ENCODE measurements at regions not wholly inside any gene's neighbourhood (a gene's known extent, or its start where the extent isn't known, plus 50 kb on each side); places are given as distances from the start of the nearest gene placed in this dataset. TPM values are rescaled to one million over a fixed set of nuclear protein-coding genes. Genes with fewer than 3 reads are reported as not detected.

DNA sequence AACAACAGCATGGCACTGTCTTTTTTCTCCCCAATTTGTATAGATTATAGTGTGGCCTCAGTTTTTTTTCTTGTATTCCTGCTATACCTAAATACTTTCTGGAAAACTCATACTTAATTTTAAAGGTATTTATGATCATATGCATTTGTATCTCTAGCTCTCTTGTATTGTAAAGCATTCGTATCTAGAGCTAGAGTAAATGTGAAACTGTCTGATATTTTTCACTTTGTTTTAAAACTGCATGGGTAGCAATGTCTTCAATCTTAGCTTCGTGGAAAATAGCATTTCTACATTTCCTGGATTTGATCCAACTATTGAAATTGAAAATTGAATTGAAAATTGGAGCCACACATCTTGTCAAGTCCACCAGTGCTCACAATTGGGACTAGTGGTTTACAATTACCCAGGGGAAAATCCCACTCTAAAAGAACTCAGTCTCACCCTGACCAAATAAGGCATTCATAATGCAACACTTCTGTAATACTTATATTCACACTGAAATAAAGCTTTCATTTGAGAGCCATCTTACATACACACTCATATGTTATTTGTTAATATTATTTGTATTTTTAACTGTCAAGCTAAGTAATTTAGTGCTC is 51.3 kb upstream of the KLF6 start:
- H3K27me3 ChIP-seq (ENCODE audit: control insufficient read depth, insufficient read depth, low read length): no peaks in the 10 kb centered on the region
- no peak overlapping the region for H3K4me3 ChIP-seq (ENCODE audit: low read length)
- no peak overlapping the region for H3K9ac ChIP-seq (ENCODE audit: low read depth, low read length)
- no peak overlapping the region for H3K4me2 ChIP-seq (ENCODE audit: low read length)
- H3K36me3 ChIP-seq (ENCODE audit: insufficient read depth, low read length): no peaks in the 10 kb centered on the region
- no peaks in the 10 kb centered on the region for H3K9me3 ChIP-seq (replicated peaks; ENCODE audit: low read length)
- peaks cover 14% of the 10 kb centered on the region for H3K4me1 ChIP-seq (ENCODE audit: control insufficient read depth, insufficient read depth, low read length)

GRCh38 chr10:3835770-3836169 is 50.8 kb upstream of the KLF6 start:
- Histone ChIP-seq H3K27me3 (ENCODE audit: control insufficient read depth, insufficient read depth, low read length) (no peaks in the 10 kb centered on the region), H3K4me1 (ENCODE audit: control insufficient read depth, insufficient read depth, low read length) (peaks cover 17% of the 10 kb centered on the region), H3K9ac (ENCODE audit: low read depth, low read length) (no peak overlapping the region), H3K4me2 (ENCODE audit: low read length) (no peak overlapping the region), H3K4me3 (ENCODE audit: low read length) (no peak overlapping the region), H3K9me3 (replicated peaks; ENCODE audit: low read length) (no peaks in the 10 kb centered on the region), H3K36me3 (ENCODE audit: insufficient read depth, low read length) (no peaks in the 10 kb centered on the region)

GRCh38 chr10:3834947-3835346 is 49.9 kb upstream of the KLF6 start:
- no peak overlapping the region for H3K4me2 ChIP-seq (ENCODE audit: low read length)

More at GRCh38 chr10:3834947-3835346, 49.9 kb upstream of the KLF6 start:
- Histone ChIP-seq H3K27me3 (ENCODE audit: control insufficient read depth, insufficient read depth, low read length) (no peaks in the 10 kb centered on the region), H3K9ac (ENCODE audit: low read depth, low read length) (no peak overlapping the region), H3K4me1 (ENCODE audit: control insufficient read depth, insufficient read depth, low read length) (peaks cover 13% of the 10 kb centered on the region), H3K36me3 (ENCODE audit: insufficient read depth, low read length) (no peaks in the 10 kb centered on the region), H3K9me3 (replicated peaks; ENCODE audit: low read length) (no peaks in the 10 kb centered on the region), H3K4me3 (ENCODE audit: low read length) (no peak overlapping the region)

Small RNAs in the stretch of these regions (small RNA-seq; reads per million reads assigned to genes)
- gene MIR6078: not detected
- gene RNU6-163P: not detected

All from skeletal muscle satellite cell (primary cell).